Kidney epithelial cell (primary cell): ENCODE measurements at regions not wholly inside any gene's neighbourhood (a gene's known extent, or its start where the extent isn't known, plus 50 kb on each side); places are given as distances from the start of the nearest gene placed in this dataset.

Experiments used
- DNase-seq: peaks from one replicate; pipeline ENCODE4 v3.0.0-alpha.2; 2010; ENCODE audit warnings: low read depth
- H3K27me3 ChIP-seq: 2 replicates; pipeline ENCODE4 v1.6.0; 2011; ENCODE audit warnings: low read length; ENCODE audit not compliant: control insufficient read depth, insufficient read depth
- H3K36me3 ChIP-seq: 2 replicates; pipeline ENCODE4 v1.5.1; 2011; ENCODE audit warnings: low read length; ENCODE audit not compliant: control insufficient read depth, insufficient read depth
- H3K4me3 ChIP-seq: 2 replicates; pipeline ENCODE4 v1.5.1; 2011; ENCODE audit warnings: low read depth, mild to moderate bottlenecking, control low read depth, low read length
- CTCF ChIP-seq: IDR thresholded peaks from 2 replicates; pipeline ENCODE4 v1.5.1; 2011; ENCODE audit warnings: mild to moderate bottlenecking, moderate library complexity, low read length, control low read depth, inconsistent platforms; ENCODE audit not compliant: insufficient read depth, poor library complexity, severe bottlenecking

GRCh38 chr2:128615571-128615970 lies 296.9 kb upstream of the HS6ST1 start:
- H3K4me3 ChIP-seq = no peak overlapping the region
- no peak for DNase-seq
- no peaks in the 10 kb centered on the region for H3K36me3 ChIP-seq
- H3K27me3 ChIP-seq = no peaks in the 10 kb centered on the region
- TF ChIP-seq CTCF = no peak

- Histone ChIP-seq H3K27me3 (no peaks in the 10 kb centered on the region), H3K4me3 (no peak overlapping the region), H3K36me3 (no peaks in the 10 kb centered on the region)
- no peak for TF ChIP-seq CTCF
- no peak for DNase-seq
Measured at GRCh38 chr2:128617029-128617590, 298.4 kb upstream of the HS6ST1 start.

- TF ChIP-seq CTCF = no peak
- Histone ChIP-seq H3K4me3 (no peak overlapping the region), H3K36me3 (no peaks in the 10 kb centered on the region), H3K27me3 (no peaks in the 10 kb centered on the region)
- DNase-seq = no peak
Measured at GRCh38 chr2:128617661-128618060, 299.0 kb upstream of the HS6ST1 start.

DNA sequence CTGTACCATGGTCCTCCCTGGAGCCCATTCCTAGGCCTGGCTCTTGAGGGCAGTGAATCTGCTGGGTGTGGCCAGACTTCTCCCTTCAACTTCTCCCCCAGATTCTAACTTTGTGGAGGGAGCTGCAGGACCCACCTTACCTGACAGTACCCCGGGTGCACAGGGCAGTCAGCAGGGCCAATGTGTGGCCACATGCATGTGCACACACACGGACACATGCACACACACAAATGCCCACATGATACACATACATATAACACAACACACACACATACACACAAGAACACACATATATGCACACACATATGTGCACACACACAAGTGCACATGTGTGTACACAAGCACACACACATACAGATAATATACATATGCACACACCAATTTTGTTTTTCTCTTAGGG lies 300.0 kb upstream of the HS6ST1 start:
- H3K36me3 ChIP-seq = no peaks in the 10 kb centered on the region
- no peak for DNase-seq
- no peaks in the 10 kb centered on the region for H3K27me3 ChIP-seq
- no peak overlapping the region for H3K4me3 ChIP-seq
- no peak for TF ChIP-seq CTCF

DNA sequence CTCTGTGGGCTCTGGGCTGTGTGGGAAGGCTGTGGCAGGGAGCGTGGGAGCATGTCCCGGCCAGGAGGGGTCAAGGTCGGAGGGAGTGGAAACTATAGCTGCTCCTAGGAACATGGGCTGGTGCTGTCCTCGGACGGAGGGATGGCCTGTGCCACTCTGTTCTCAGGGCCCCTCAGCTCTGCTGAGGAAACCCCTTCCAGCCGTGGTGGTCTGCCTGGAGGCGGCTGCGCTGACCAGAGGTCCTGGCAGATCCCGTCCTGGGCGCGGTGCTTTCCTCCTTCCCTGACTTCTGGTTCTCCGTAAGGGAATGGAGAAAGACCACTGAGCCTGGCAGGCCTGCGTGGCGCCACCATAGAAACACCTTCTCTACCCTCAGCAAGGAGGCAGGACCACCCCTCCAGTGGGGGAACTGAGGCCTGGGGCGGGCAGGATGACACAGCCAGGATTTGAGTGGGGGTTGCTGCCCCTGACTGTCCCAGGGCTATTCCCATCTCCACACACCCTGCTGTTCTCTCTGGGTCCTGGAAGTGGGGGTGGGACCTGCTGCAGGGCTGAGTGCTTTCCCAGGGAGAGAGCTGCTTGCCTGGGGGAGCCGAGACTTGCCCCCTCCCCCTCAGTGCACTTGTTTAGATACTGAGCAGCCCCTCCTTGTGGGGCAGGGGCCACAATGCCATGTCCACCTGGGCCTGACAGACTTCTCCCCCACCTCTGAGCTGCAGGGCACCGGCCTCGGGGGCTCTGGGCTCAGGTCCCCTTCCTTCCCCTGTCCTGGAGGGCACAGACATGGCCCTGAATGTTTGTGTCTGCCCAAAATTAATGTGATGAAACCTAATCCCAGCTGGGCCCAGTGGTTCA lies 301.0 kb upstream of the HS6ST1 start:
- Histone ChIP-seq H3K27me3 (no peaks in the 10 kb centered on the region), H3K36me3 (no peaks in the 10 kb centered on the region), H3K4me3 (no peak overlapping the region)
- TF ChIP-seq CTCF = no peak
- no peak for DNase-seq
